GM12872 (cell line): ENCODE measurements at regions not wholly inside any gene's neighbourhood (a gene's known extent, or its start where the extent isn't known, plus 50 kb on each side); places are given as distances from the start of the nearest gene placed in this dataset.

Source experiments
- TF ChIP-seq, protein P1 (sequence below): IDR thresholded peaks from 3 replicates; pipeline ENCODE4 v1.5.1; 2011; ENCODE audit warnings: low read depth, mild to moderate bottlenecking, low read length, moderate library complexity; ENCODE audit not compliant: insufficient read depth

DNA sequence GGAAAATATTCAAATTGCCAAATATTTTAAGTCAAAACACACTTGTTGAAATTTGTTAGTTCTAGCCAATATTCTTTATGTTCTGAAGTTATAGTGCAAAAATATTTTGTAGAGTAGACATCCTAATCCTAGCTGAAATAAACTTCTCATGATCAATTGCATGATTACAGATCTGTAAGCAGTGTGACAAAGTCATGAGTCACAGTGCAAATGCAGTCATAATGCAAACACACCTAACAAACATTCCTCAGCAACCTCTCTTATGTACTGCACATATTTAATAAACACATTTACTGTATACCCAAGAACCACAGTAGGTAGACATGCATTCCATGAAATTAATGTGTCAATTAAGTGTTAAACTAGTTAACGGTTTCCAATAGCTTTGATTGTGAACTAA is 1857.4 kb downstream of the NCAM2 start:
- TF ChIP-seq, protein P1, sequence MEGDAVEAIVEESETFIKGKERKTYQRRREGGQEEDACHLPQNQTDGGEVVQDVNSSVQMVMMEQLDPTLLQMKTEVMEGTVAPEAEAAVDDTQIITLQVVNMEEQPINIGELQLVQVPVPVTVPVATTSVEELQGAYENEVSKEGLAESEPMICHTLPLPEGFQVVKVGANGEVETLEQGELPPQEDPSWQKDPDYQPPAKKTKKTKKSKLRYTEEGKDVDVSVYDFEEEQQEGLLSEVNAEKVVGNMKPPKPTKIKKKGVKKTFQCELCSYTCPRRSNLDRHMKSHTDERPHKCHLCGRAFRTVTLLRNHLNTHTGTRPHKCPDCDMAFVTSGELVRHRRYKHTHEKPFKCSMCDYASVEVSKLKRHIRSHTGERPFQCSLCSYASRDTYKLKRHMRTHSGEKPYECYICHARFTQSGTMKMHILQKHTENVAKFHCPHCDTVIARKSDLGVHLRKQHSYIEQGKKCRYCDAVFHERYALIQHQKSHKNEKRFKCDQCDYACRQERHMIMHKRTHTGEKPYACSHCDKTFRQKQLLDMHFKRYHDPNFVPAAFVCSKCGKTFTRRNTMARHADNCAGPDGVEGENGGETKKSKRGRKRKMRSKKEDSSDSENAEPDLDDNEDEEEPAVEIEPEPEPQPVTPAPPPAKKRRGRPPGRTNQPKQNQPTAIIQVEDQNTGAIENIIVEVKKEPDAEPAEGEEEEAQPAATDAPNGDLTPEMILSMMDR: no peak

DNA sequence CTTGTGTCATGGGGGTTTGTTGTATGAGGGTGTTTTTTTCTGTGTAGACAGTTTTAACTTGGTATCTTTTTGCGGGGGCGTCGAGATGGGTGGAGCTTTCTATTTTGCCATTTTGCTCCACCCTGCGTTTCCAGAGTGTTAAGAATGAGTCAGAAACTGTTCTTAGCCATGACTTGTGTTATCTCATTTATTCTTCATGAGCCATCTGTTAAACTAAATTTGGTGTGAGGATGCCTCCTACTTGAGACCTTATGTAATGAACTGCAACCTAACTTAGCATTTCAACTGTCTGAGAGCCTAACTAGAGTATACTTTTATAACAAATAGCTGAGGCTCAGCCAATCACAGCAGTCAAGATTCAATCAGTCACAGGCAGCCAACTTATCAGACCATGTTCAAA is 1873.5 kb downstream of the NCAM2 start:
- TF ChIP-seq, protein P1: no peak

DNA sequence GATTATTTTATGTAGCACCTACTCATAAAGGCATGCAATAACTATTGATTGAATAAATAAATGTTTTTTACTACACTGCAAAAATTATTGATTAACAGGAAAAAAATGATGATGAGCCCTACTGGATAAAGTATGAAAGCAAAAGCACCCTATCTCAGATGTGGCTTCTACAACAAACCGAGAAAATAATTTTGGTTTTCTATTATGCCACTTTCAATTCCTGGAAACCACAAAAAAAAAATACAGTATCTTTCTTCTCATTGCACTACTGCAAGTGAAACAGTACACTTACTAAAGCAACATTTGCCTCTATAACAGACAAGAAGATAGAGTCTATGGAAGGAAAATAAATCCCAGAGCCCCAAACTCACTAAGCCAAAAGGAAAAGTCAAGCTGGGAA is 1882.4 kb downstream of the NCAM2 start:
- TF ChIP-seq, protein P1: no peak

DNA sequence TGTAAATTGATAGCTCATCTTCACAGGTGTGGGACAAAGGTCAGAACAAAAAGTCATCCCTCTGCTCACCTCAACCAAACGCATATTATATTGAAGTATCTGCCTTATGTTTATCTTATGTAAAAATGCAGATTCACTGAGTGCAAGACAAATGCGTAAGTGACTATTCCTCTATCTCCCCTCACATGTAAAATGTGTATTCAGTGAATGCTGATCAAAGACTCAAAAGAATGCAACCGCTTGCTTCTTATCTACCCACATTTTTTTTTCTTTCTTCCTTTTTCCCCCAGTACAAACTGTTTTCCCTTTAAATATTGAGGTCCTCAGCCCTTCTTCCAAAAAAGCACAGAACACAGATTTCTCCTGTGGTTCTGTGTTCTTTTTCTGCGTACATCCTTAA is 1882.9 kb downstream of the NCAM2 start:
- TF ChIP-seq, protein P1: no peak

DNA sequence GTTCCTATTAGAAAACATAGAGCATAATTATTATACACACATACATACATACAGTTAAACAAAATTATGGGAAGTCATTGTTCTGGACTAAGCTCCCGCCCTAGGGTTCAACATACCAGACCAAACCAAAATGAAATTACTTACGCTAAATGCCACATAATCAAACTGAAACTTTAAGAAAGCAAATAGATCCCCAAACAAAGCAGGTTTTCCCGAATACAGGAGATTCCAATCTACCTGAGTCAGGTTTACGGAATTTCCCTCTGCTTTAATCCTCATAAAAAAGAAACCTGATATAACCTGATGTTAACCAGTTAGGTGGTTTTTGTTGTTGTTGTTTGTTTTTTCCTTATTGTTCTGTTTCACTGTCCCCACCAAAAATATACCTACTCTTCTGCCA is 1886.9 kb downstream of the NCAM2 start:
- TF ChIP-seq, protein P1: no peak

DNA sequence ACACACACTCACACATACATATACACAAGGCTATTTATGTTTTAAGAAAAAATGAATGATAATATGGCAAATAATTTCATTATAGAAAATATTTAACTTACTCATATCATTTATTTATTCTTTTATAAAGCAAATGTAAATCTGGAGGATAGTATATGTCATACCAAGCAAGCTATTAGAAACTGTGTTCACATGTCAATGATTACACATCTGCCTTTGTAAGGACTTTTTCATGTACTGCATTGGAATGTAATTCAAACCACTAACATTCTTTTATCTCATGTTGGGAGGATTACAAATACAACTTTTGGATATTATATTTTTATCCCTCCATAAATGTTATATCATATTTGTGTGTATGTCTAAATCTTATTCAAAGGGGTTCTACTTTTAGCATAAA is 1887.4 kb downstream of the NCAM2 start:
- TF ChIP-seq, protein P1: no peak

DNA sequence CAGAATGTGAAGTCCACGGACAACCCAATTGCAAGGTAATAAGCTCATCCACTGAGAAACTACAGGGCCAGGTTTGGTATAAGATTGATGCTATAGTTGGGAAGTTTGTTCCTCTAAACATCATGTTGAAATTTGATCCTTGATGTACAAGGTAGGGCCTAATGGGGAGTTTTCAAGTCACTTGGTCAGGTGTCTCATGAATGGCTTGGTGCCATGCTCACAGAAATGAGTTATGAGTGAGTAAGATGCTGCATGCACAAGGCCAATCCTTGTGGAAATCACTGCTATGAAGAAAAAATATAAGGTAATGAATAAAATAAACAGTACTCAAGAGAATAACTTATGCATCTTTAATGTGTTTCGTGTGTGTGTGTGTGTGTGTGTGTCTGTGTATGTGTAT is 1891.2 kb downstream of the NCAM2 start:
- TF ChIP-seq, protein P1: no peak

DNA sequence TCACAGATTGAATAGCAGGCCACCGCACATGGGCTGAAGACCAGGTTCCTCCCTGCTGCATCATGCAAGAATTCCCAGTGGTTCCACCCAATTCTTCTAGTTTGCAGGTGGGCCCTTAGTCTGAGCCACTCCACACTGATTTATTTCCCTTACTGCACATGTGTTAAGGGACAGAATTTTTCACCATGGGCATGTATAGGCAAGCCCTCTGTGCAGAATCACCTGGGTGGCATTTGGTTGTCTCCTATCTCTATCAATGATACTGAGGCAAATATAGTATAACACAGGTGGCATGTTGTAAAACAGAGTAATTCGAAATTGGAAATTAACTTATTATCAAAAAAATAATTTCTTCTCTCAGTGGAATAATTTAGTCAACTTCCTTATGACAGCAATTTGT is 1892.4 kb downstream of the NCAM2 start:
- TF ChIP-seq, protein P1: no peak
